OCI-LY1 (cell line): ENCODE measurements at regions not wholly inside any gene's neighbourhood (a gene's known extent, or its start where the extent isn't known, plus 50 kb on each side); places are given as distances from the start of the nearest gene placed in this dataset.

Experiments used
- EZH2 ChIP-seq: fragments of 200-600 bp; sonication (generic), shearing (Covaris generic); IDR thresholded peaks from 2 replicates; pipeline ENCODE4 v1.8.0; 2017; ENCODE audit warnings: borderline replicate concordance, mixed run types, mild to moderate bottlenecking, antibody characterized with exemption, low read length, moderate library complexity, mixed read lengths
- TF ChIP-seq, protein P1 (sequence below): fragments of 200-600 bp; sonication (generic), shearing (Covaris generic); IDR thresholded peaks from 2 replicates; pipeline ENCODE4 v1.5.1; 2017; ENCODE audit warnings: mild to moderate bottlenecking, antibody characterized with exemption, low read length, moderate library complexity, mixed read lengths

DNA sequence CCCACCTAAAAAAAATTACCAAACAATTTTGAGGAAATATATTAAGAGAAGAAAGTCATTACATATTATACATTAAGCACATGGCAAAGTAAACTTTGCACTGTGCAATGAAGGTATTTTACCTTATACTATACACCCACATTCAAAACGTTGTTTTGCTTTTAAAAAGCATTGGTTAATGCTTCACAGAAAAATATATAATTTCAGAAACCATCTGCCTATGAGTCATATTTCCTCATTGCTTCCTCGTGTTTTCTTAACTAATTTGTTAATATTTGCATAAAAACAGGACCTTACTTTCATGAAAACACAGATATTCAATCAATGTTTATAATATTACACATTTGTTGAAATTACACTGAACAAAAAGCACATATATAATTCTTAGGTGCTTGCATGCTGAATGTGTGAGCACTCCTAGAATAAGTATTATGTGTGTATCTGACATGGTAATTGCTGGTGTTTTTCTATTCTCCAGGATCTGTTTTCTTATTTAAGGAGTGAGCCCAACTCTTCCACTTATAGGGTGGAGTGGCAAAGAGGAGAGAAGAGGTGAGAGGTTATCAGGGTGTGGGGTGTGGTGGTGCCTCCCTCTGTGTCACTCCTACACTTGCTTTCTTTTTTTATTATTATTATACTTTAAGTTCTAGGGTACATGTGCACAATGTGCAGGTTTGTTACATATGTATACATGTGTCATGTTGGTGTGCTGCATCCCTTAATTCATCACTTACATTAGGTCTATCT, 95.1 kb upstream of the IQCM start:
- no peak for TF ChIP-seq EZH2
- TF ChIP-seq, protein P1, sequence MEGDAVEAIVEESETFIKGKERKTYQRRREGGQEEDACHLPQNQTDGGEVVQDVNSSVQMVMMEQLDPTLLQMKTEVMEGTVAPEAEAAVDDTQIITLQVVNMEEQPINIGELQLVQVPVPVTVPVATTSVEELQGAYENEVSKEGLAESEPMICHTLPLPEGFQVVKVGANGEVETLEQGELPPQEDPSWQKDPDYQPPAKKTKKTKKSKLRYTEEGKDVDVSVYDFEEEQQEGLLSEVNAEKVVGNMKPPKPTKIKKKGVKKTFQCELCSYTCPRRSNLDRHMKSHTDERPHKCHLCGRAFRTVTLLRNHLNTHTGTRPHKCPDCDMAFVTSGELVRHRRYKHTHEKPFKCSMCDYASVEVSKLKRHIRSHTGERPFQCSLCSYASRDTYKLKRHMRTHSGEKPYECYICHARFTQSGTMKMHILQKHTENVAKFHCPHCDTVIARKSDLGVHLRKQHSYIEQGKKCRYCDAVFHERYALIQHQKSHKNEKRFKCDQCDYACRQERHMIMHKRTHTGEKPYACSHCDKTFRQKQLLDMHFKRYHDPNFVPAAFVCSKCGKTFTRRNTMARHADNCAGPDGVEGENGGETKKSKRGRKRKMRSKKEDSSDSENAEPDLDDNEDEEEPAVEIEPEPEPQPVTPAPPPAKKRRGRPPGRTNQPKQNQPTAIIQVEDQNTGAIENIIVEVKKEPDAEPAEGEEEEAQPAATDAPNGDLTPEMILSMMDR: no peak
